Muscle layer of duodenum (tissue), 2 donors: ENCODE measurements at regions not wholly inside any gene's neighbourhood (a gene's known extent, or its start where the extent isn't known, plus 50 kb on each side); places are given as distances from the start of the nearest gene placed in this dataset.
"Not testable (repeated sequence)": the region's sequence is repeated elsewhere in the genome, so short reads cannot be mapped to it uniquely, and the experiment has no call there.

Experiments used
- H3K27ac ChIP-seq: one replicate; pipeline ENCODE4 v1.7.0; 2013; ENCODE audit warnings: mild to moderate bottlenecking, low read length
- H3K27me3 ChIP-seq: one replicate; pipeline ENCODE4 v1.7.0; 2013; ENCODE audit warnings: low read depth, mild to moderate bottlenecking, control low read depth, low read length
- H3K36me3 ChIP-seq, 2 donors: one replicate each; pipeline ENCODE4 v1.7.0; 2013; ENCODE audit warnings: low read length in 2 of 2, control low read depth in 1 of 2, mild to moderate bottlenecking in 1 of 2; ENCODE audit not compliant: insufficient read depth in 2 of 2, control insufficient read depth in 1 of 2
- H3K4me1 ChIP-seq, 2 donors: one replicate each; pipeline ENCODE4 v1.7.0; 2013; ENCODE audit warnings: low read length in 2 of 2, mild to moderate bottlenecking in 2 of 2, control low read depth in 1 of 2, moderate library complexity in 1 of 2; ENCODE audit not compliant: insufficient read depth in 2 of 2, control insufficient read depth in 1 of 2
- H3K4me3 ChIP-seq, 2 donors: one replicate each; pipeline ENCODE4 v1.7.0; 2013; ENCODE audit warnings: low read length in 2 of 2, low read depth in 1 of 2, mild to moderate bottlenecking in 1 of 2
- H3K9me3 ChIP-seq, 2 donors: one replicate each; pipeline ENCODE4 v1.7.0; 2013; ENCODE audit warnings: low read length in 2 of 2, control low read depth in 1 of 2, mild to moderate bottlenecking in 1 of 2; ENCODE audit not compliant: control insufficient read depth in 1 of 2
- donor health status: healthy.

DNA sequence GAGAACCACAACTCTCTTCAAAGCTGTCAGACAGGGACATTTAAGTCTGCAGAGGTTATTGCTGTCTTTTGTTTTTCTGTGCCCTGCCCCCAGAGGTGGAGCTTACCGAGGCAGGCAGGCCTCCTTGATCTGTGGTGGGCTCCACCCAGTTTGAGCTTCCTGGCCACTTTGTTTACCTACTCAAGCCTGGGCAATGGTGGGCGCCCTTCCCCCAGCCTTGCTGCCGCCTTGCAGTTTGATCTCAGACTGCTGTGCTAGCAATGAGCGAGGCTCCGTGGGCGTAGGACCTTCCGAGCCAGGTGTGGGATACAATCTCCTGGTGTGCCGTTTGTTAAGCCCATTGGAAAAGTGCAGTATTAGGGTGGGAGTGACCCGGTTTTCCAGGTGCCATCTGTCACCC lies 822.1 kb downstream of the KCNMA1 start:
- H3K9me3 ChIP-seq, H3K27me3 ChIP-seq, H3K27ac ChIP-seq, H3K4me3 ChIP-seq, H3K36me3 ChIP-seq, H3K4me1 ChIP-seq: not testable (repeated sequence)

DNA sequence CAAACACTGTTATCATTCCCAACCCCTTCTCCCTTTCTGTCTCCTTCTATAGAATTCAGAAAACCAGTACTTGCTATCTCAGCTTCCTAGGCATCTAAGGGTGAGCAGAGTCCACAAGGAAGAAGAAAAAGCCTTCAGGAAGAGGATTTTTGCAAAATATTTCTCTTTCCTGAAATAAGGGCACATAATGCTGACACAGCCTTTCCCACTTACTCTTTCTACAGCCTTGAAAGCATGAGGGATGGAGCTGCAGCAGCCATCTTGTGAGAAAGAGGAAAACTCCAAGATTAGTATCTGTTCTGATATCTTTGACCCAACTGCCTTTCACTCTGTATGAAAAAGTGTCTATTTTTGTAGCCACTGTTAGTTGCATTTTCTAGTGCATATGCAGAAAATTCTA lies 826.2 kb downstream of the KCNMA1 start:
- Histone ChIP-seq H3K4me1 (no peaks in the 10 kb centered on the region), H3K27me3 (no peaks in the 10 kb centered on the region), H3K9me3 (no peaks in the 10 kb centered on the region), H3K27ac (no peak overlapping the region), H3K36me3 (no peaks in the 10 kb centered on the region), H3K4me3 (no peak overlapping the region)

DNA sequence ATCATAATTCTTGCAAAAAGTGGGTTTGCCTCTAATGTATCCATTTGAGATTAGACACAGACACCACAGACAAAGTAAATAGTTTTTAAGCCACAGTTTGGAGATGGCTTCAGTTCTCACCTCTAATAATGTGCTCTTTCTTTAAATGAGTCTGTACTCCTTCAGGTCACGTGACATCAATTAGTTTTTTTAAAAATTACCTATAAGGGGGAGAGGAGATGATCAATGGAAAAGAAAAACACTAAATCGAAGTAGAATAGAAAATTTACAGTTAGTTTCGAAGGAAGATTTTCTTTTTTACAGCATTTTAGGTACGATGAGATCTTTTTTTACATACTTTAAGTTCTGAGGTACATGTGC lies 849.2 kb downstream of the KCNMA1 start:
- Histone ChIP-seq H3K9me3 (no peaks in the 10 kb centered on the region), H3K4me1 (no peaks in the 10 kb centered on the region), H3K4me3 (no peak overlapping the region), H3K36me3 (no peaks in the 10 kb centered on the region), H3K27ac (no peak overlapping the region), H3K27me3 (no peaks in the 10 kb centered on the region)

DNA sequence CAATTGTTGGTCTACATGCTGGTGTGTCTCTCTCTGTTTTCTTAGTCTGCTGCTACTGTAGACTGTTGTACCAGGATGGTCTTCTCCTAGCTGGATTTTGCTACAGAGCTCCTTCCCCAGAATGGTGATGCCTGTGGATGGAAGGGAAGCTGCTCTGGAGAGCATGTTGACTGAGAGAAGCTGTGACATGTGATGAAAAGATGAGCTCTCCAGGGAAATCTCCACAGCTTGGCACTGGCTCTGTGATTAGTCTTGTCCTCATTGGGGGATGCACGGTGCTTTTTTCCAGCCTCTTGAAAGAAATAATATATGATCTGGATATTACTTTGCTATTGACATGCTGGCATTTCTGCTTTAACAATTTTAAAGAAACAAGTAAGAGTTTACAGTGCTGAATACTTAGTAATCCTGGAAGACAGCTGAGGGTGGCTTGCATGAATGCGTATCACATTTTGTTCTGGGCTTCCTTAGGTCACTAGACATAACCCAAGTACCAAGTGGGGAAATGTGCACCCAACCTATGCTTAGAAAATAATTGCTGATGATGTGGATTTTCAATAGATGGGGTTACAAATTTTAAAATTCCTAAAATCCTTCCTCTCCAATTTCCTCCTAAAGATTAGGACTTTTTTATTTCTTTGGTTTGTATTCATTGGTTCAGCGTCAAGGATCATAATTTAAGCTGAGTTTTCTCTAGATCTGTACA lies 849.7 kb downstream of the KCNMA1 start:
- H3K36me3 ChIP-seq, result no peaks in the 10 kb centered on the region
- H3K4me1 ChIP-seq, result no peaks in the 10 kb centered on the region
- no peak overlapping the region for H3K27ac ChIP-seq
- no peaks in the 10 kb centered on the region for H3K9me3 ChIP-seq
- no peaks in the 10 kb centered on the region for H3K27me3 ChIP-seq
- H3K4me3 ChIP-seq, result no peak overlapping the region

DNA sequence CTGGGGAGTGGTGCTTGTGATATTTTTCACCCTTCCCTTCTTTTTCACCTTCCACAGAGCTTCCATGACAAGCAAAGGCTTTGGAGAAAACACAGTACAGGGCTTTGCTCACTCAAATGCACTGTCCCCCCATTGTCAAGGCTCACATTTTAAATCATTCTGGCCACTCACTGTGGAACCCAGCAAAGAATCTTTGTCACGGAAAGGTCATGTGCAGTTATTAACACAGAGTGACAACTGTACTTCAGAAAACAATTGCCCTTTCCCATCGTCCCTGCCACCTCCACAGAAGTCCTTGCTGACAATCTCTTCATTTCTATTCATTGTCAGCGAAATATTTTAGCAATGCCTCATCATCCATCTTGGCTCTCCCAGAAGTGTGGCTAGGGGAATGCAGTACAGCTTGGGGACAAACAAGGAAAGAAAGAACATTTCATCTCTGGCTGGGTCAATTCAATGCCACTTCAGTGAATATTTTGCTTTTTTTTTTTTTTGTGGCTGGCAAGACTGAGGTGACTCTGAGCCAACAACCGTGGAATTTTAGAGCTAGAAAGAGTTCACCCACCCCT lies 851.0 kb downstream of the KCNMA1 start:
- no peaks in the 10 kb centered on the region for H3K9me3 ChIP-seq
- no peak overlapping the region for H3K4me3 ChIP-seq
- no peak overlapping the region for H3K27ac ChIP-seq

DNA sequence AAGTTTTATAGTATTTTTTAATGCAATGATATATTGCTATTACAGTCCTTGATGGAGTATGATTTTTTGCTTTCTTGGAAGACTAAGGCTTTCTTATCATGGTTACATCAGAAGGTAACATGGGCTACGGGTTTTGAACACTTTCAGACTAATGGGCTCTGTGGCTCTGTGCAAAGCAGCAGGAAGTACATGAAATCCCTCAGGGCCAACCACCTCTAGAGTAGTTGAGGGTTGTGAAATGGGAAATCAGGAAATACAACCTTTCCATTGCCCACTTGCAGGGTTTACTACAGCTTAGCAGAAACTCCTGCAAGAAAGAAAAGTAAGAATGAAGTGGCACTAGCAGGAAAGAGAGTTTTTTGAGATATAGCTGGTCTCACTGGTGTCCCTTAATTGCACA lies 853.5 kb downstream of the KCNMA1 start:
- H3K4me1 ChIP-seq, result peaks cover 0 to 8% of the 10 kb centered on the region in 2 donors
- H3K9me3 ChIP-seq, result no peaks in the 10 kb centered on the region
- H3K27ac ChIP-seq, result no peak overlapping the region
- H3K4me3 ChIP-seq, result no peak overlapping the region
- no peaks in the 10 kb centered on the region for H3K27me3 ChIP-seq
- no peaks in the 10 kb centered on the region for H3K36me3 ChIP-seq

More for the DNA sequence above, 851.0 kb downstream of the KCNMA1 start:
- H3K4me1 ChIP-seq, result no peaks in the 10 kb centered on the region
- H3K36me3 ChIP-seq, result no peaks in the 10 kb centered on the region
- no peaks in the 10 kb centered on the region for H3K27me3 ChIP-seq

DNA sequence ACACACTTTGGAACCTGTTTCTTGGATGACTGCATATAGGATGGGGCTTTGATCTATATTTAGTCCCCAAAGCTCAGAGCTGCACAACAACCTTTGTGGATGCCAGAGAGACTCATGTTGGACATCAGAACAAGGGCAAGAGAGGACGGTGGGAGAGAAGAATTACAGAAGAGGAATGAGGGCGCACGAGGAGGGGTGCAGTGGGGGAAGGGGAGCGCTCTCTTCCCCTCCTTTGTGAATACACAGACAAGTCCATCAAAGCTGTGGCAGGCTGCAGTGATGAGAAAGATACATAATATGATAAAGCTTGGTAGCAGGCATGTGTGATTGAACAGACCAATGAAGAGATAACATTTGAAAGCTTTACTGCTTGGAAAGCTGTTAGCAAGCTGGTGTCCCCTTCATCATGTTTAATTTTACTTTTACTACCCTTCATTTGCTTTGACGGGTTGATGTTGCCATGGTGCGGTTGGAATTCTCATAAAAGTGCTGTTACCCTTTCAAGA lies 857.8 kb downstream of the KCNMA1 start:
- Histone ChIP-seq H3K36me3 (no peaks in the 10 kb centered on the region), H3K4me1 (peaks cover 0 to 8% of the 10 kb centered on the region in 2 donors), H3K9me3 (peaks cover 0 to 3% of the 10 kb centered on the region in 2 donors), H3K27me3 (no peaks in the 10 kb centered on the region), H3K4me3 (no peak overlapping the region), H3K27ac (no peak overlapping the region)

DNA sequence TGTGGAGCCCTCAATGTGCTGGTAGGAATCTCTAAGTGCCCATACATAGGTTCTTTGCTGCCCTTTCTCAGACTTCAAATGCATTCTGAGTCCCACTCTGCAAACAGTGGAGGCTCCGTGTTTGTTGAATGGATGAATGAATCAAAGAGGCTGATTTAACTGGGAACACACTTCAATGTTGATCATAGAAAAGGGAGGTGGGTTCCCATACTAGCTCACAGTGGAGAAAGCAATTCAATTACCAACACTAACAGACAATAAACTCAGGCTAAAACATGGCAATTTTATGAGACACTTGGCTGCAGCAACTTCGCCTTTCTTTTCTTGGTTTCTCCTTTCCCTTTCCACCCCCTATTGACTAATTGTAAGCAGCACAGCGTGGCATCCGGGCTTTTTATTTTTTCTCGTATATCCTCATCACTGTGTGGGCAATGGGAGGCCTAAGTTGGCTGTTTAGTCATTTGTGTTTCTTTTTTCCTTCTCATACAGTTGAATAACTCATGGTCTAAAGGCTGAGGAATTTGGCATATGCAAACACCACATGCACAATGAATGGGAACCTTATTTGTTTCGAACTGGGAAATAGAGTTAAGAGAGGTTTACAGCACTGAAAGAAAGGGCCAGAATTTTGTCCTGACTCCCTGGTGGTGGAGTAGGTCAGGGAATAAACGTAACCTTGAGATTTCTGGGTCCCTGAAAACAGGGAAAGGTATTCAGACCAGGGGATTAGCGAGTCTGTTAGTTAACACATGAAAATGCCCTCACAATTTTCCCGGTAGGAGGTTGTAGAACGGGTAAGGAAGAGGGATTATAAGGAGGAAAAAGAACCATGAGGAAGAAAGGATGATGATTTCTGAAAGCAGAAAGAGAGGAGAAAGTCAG lies 858.5 kb downstream of the KCNMA1 start:
- H3K27ac ChIP-seq, result no peak overlapping the region
- no peaks in the 10 kb centered on the region for H3K27me3 ChIP-seq
- no peaks in the 10 kb centered on the region for H3K36me3 ChIP-seq
- H3K4me3 ChIP-seq, result no peak overlapping the region
- peaks cover 0 to 8% of the 10 kb centered on the region in 2 donors for H3K4me1 ChIP-seq
- peaks cover 0 to 3% of the 10 kb centered on the region in 2 donors for H3K9me3 ChIP-seq

DNA sequence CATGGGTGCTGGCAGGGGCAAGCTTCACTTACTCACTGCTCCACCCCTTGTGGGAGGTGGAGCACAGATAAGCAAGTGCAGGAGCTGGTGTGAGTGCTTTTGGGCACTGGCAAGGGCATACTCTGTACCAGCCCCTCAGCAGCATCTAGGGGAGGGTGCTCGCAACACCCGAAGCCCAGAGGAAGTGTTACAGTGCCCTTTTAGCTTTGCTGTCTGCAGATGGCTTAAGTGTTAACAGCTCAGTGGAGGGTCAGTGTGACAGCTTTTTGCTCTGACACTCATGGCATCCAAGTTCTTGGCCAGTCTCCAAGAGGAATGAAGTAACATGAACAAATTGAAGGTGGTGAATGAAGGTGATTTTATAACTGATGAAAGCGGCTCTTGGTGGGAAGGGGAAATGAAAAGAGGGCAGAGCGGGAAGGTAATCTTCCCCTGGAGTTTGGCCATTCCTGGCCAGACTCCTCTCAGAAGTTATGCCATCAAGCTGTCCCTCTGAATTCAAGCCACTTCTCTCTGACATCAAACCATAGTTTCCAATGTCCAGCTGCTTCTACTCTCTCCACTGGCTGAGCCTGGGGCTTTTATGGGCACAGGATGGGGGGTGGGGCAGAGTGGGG lies 862.5 kb downstream of the KCNMA1 start:
- Histone ChIP-seq H3K4me1 (peaks cover 0 to 12% of the 10 kb centered on the region in 2 donors), H3K4me3 (no peak overlapping the region), H3K36me3 (no peaks in the 10 kb centered on the region), H3K9me3 (peaks cover 0 to 3% of the 10 kb centered on the region in 2 donors), H3K27me3 (no peaks in the 10 kb centered on the region), H3K27ac (no peak overlapping the region)

DNA sequence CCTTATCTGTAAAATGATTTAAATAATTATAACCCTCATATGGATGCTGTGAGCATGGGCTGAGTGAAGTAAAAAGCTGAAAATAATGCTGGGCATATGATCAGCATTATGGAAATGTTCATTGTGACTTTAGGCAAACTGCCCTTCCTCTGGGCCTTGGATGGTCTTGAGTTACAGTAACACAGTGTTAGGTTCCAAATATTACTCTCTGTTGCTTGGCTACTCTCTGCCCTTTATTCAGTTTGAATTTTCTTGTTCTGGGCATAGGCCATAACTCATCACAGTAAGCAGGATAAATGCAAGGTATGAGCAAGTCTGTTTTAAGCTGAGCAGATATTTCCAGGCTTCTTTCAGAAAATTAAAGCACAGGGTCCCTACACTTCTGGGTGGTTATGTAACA lies 868.0 kb downstream of the KCNMA1 start:
- Histone ChIP-seq H3K4me1 (peaks cover 0 to 5% of the 10 kb centered on the region in 2 donors), H3K27ac (no peak overlapping the region), H3K27me3 (no peaks in the 10 kb centered on the region), H3K4me3 (no peak overlapping the region), H3K36me3 (no peaks in the 10 kb centered on the region), H3K9me3 (no peaks in the 10 kb centered on the region)

DNA sequence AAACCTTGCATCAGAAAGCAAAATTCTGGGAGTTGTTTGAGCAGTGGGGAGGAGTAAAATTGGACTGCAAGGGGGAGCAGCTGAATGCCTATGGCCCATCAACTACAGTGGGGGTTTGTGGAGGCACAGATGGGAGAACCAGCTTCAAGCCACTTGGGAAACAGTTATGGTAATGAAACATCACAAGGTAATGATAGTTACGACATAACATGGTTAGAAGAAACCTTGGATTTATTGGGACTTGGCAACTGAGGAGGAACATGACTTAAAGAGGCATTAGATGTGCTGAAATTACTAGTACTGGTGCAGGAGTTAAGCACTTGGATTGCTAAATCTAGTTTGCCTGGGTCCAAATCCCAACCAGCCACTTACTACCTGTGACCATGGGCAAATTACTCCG lies 868.4 kb downstream of the KCNMA1 start:
- no peaks in the 10 kb centered on the region for H3K9me3 ChIP-seq
- no peaks in the 10 kb centered on the region for H3K36me3 ChIP-seq
- no peak overlapping the region for H3K4me3 ChIP-seq
- H3K27me3 ChIP-seq, result no peaks in the 10 kb centered on the region
- H3K4me1 ChIP-seq, result peaks cover 0 to 5% of the 10 kb centered on the region in 2 donors
- no peak overlapping the region for H3K27ac ChIP-seq
